Stimulated activated CD4-positive, alpha-beta T cell treated with anti-CD3 and anti-CD28 coated beads, Interleukin-1b, Interleukin-23, amount 100 ng/mL, for 4 hours (primary cell): ENCODE measurements at regions not wholly inside any gene's neighbourhood (a gene's known extent, or its start where the extent isn't known, plus 50 kb on each side); places are given as distances from the start of the nearest gene placed in this dataset.
"Not testable (repeated sequence)": the region's sequence is repeated elsewhere in the genome, so short reads cannot be mapped to it uniquely, and the experiment has no call there.

ENCODE experiments used
- DNase-seq, 2 donors: peaks; one replicate each; pipeline ENCODE4 v3.0.0-alpha.2; 2020; ENCODE audit warnings: low read depth in 2 of 2

- peak; percentile 72 to 77 for DNase-seq
These were observed 93.0 kb downstream of the CRLF3 start for GRCh38 chr17:30731210-30732132.

GRCh38 chr17:30730837-30731209, 93.7 kb downstream of the CRLF3 start:
- not testable (repeated sequence) for DNase-seq

GRCh38 chr17:30730171-30730836, 94.2 kb downstream of the CRLF3 start:
- not testable (repeated sequence) for DNase-seq

GRCh38 chr17:30729471-30730170, 94.9 kb downstream of the CRLF3 start:
- not testable (repeated sequence) for DNase-seq

- not testable (repeated sequence) for DNase-seq
These were observed 97.0 kb downstream of the CRLF3 start for GRCh38 chr17:30727517-30727916.

GRCh38 chr17:30726734-30727133, 97.8 kb downstream of the CRLF3 start:
- DNase-seq, result not testable (repeated sequence)

- DNase-seq, result not testable (repeated sequence)
These were observed 98.2 kb downstream of the CRLF3 start for GRCh38 chr17:30726310-30726709.

- DNase-seq, result not testable (repeated sequence)
These were observed 100.3 kb downstream of the CRLF3 start for GRCh38 chr17:30724034-30724650.

GRCh38 chr17:30722114-30722780, 102.2 kb downstream of the CRLF3 start:
- not testable (repeated sequence) for DNase-seq

- not testable (repeated sequence) for DNase-seq
These were observed 103.5 kb downstream of the CRLF3 start for GRCh38 chr17:30720971-30721370.

GRCh38 chr17:30720013-30720471, 104.5 kb downstream of the CRLF3 start:
- no peak for DNase-seq

GRCh38 chr17:30719131-30719973, 105.1 kb downstream of the CRLF3 start:
- peak; percentile 75 to 78 for DNase-seq

- not testable (repeated sequence) for DNase-seq
These were observed 105.8 kb downstream of the CRLF3 start for GRCh38 chr17:30718691-30719090.

- not testable (repeated sequence) for DNase-seq
These were observed 106.4 kb downstream of the CRLF3 start for GRCh38 chr17:30718099-30718447.

- no peak for DNase-seq
These were observed 107.0 kb downstream of the CRLF3 start for GRCh38 chr17:30717291-30718098.

GRCh38 chr17:30716461-30717290, 107.8 kb downstream of the CRLF3 start:
- no peak for DNase-seq

GRCh38 chr17:30714825-30715622, 109.5 kb downstream of the CRLF3 start:
- DNase-seq, result not testable (repeated sequence)

GRCh38 chr17:30713805-30714204, 110.7 kb downstream of the CRLF3 start:
- not testable (repeated sequence) for DNase-seq
